HG03439 (cell line): ENCODE measurements at regions not wholly inside any gene's neighbourhood (a gene's known extent, or its start where the extent isn't known, plus 50 kb on each side); places are given as distances from the start of the nearest gene placed in this dataset.
"Not testable (repeated sequence)": the region's sequence is repeated elsewhere in the genome, so short reads cannot be mapped to it uniquely, and the experiment has no call there.

Experiments used
- ATAC-seq: cut with Tn5 transposase; IDR thresholded peaks from one replicate; pipeline ENCODE4 v1.9.1; 2021; ENCODE audit warnings: mild to moderate bottlenecking, moderate library complexity; ENCODE audit not compliant: unreplicated experiment

DNA sequence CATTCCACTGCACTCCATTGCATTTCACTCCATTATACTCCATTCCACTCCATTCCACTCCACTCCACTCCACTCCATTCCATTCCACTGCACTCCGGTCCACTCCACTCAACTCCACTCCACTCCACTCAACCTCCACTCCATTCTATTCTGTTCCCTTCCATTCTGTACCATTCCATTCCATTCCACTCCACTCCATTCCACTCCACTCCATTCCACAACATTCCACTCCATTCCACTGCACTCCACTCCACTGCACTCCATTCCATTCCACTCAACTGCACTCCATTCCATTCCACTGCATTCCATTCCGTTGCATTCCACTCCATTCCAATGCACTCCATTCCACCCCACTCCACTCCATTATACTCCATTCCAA, 2565.3 kb upstream of the TPTE start:
- not testable (repeated sequence) for ATAC-seq

DNA sequence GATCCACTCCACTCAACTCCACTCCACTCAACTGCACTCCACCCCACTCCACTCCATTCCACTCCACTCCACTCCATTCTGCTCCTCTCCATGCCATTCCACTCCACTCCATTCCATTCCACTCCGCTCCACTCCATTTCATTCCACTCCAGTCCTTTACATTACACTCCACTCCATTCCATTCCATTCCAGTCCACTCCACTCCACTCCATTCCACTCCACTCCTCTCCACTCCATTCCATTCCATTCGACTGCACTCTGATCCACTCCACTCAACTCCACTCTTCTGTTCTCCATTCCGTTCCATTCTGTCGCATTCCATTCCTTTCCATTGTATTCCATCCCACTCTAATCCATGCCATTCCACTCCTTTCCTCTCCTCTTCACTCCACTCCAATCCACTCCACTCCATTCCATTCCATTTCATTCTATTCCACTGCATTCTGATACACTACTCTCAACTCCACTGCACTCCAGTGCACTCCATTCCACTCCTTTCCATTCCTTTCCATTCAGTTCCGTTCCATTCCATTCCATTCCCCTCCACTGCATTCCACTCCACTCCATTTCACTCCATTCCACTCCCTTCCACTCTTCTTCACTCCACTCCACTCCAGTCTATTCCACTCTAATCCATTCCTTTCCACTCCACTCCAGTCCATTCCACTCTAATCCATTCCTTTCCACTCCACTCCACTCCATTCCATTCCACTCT, 2564.2 kb upstream of the TPTE start:
- not testable (repeated sequence) for ATAC-seq

DNA sequence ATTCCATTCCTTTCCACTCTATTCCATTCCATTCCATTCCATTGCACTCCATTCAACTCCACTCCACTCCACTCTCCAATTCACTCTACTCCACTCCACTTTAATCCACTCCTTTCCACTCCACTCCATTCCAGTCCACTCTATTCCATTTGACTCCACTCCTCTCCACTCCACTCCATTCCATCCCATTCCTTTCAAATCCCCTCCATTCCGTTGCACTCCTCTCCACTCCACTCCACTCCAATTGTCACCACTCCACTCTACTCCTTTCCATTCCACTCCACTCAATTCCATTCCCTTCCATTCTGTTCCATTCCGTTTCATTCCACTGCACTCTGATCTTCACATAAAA, 2563.7 kb upstream of the TPTE start:
- ATAC-seq = no peak
